ENCODE measurements at regions not wholly inside any gene's neighbourhood (a gene's known extent, or its start where the extent isn't known, plus 50 kb on each side); places are given as distances from the start of the nearest gene placed in this dataset.

DNA sequence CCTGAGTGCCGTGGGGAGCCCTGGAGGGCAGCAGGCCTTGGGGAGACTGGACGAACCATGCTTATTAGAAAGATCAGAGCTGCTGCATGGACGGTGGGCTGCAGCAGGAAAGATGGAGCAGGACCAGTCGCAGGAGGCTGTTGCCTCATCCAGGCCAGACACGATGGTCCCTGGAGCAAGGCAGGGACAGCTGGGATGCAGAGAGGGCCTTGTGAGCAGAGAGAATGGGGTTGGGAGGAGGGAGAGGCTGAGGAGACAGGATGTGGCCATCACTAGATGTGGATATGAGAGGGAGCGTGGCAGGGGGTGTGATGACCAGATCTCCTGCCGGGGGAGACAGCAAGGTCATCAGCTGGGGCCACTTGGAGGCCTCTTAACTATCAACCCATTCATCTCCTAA is 727.6 kb downstream of the PTPRU start:
- Histone ChIP-seq H4K20me1 (ENCODE audit: low read depth) (no peaks in the 10 kb centered on the region), H3K27me3 (no peaks in the 10 kb centered on the region), H3K4me1 (peaks cover 12% of the 10 kb centered on the region), H3K36me3 (no peaks in the 10 kb centered on the region), H3K9ac (no peak overlapping the region), H2AFZ (replicated peaks) (no peak overlapping the region), H3K4me2 (no peak overlapping the region), H3F3A (ENCODE audit: low read depth) (no peaks in the 10 kb centered on the region), H3K79me2 (ENCODE audit: low read depth) (no peaks in the 10 kb centered on the region), H3K27ac (no peak overlapping the region), H3K4me3 (no peak overlapping the region), H3K9me3 (ENCODE audit: low read depth) (no peaks in the 10 kb centered on the region)
- no peak for DNase-seq (ENCODE audit: low spot score)
- Mint-ChIP-seq H3K36me3 (no peaks in the 10 kb centered on the region), H3K9me3 (no peaks in the 10 kb centered on the region), H3K27me3 (ENCODE audit: insufficient read depth, low read depth) (peaks cover 11% of the 10 kb centered on the region), H3K4me3 (no peak overlapping the region), H3K4me1 (peaks cover 49% of the 10 kb centered on the region), H3K27ac (peak overlapping the region; percentile 82)
- TF ChIP-seq EZH2 (IDR thresholded peaks at IDR 0.05) (no peak), EZH2phosphoT487 (IDR thresholded peaks at IDR 0.05) (no peak)
- TF ChIP-seq, protein P1, sequence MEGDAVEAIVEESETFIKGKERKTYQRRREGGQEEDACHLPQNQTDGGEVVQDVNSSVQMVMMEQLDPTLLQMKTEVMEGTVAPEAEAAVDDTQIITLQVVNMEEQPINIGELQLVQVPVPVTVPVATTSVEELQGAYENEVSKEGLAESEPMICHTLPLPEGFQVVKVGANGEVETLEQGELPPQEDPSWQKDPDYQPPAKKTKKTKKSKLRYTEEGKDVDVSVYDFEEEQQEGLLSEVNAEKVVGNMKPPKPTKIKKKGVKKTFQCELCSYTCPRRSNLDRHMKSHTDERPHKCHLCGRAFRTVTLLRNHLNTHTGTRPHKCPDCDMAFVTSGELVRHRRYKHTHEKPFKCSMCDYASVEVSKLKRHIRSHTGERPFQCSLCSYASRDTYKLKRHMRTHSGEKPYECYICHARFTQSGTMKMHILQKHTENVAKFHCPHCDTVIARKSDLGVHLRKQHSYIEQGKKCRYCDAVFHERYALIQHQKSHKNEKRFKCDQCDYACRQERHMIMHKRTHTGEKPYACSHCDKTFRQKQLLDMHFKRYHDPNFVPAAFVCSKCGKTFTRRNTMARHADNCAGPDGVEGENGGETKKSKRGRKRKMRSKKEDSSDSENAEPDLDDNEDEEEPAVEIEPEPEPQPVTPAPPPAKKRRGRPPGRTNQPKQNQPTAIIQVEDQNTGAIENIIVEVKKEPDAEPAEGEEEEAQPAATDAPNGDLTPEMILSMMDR (IDR thresholded peaks at IDR 0.05), result no peak

DNA sequence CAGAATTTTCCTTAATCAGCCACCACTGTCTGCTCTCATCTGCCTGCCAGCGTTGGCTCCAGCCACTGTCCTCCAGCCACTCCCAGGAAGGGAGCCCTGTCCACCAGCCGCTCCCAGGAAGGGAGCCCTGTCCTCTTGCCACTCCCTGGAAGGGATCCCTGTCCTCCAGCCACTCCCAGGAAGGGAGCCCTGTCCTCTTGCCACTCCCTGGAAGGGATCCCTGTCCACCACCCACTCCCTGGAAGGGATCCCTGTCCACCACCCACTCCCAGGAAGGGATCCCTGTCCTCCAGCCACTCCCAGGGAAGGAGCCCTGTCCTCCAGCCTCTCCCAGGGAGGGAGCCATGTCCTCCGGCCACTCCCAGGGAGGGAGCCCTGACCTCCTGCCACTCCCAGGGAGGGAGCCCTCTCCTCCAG is 726.5 kb downstream of the PTPRU start:
- Histone ChIP-seq H3K79me2 (ENCODE audit: low read depth) (no peaks in the 10 kb centered on the region), H3K36me3 (no peaks in the 10 kb centered on the region), H3K4me2 (no peak overlapping the region), H2AFZ (replicated peaks) (no peak overlapping the region), H3K4me3 (no peak overlapping the region), H4K20me1 (ENCODE audit: low read depth) (no peaks in the 10 kb centered on the region), H3K27me3 (no peaks in the 10 kb centered on the region), H3K4me1 (peaks cover 12% of the 10 kb centered on the region), H3K9ac (no peak overlapping the region), H3K27ac (no peak overlapping the region), H3K9me3 (ENCODE audit: low read depth) (no peaks in the 10 kb centered on the region), H3F3A (ENCODE audit: low read depth) (no peaks in the 10 kb centered on the region)
- Mint-ChIP-seq H3K4me3 (no peak overlapping the region), H3K36me3 (no peaks in the 10 kb centered on the region), H3K27me3 (ENCODE audit: insufficient read depth, low read depth) (peaks cover 9% of the 10 kb centered on the region), H3K9me3 (no peaks in the 10 kb centered on the region), H3K27ac (no peak overlapping the region), H3K4me1 (peaks cover 50% of the 10 kb centered on the region)
- no peak for TF ChIP-seq EZH2phosphoT487 (IDR thresholded peaks at IDR 0.05)
- no peak for TF ChIP-seq EZH2 (IDR thresholded peaks at IDR 0.05)
- TF ChIP-seq, protein P1 (IDR thresholded peaks at IDR 0.05), result no peak
- DNase-seq (ENCODE audit: low spot score), result no peak

DNA sequence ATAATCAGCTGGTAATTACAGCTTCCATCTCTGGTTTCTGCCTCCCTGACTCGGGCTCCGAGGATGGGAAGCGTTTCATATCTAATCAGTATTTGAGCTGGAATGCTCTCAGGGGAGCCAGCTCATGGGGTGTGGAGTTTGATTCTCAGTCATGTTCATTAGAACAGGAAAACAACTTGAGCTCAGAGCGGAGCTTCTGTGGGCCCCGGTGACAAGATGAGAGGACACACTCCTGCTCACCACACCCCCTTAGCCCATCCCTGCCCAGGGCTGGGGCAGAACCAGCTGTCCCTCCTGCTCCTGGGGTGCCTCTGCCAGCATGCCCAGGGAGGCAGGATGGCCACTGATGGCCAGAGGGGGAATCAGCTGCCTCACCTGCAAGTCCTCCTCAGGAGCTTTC is 726.0 kb downstream of the PTPRU start:
- no peak overlapping the region for H3K4me3 Mint-ChIP-seq
- TF ChIP-seq EZH2phosphoT487 (IDR thresholded peaks at IDR 0.05), result no peak
- TF ChIP-seq EZH2 (IDR thresholded peaks at IDR 0.05), result no peak
- TF ChIP-seq, protein P1 (IDR thresholded peaks at IDR 0.05), result no peak
- Histone ChIP-seq H4K20me1 (ENCODE audit: low read depth) (no peaks in the 10 kb centered on the region), H3K36me3 (no peaks in the 10 kb centered on the region), H3K4me3 (no peak overlapping the region), H3K4me1 (peaks cover 12% of the 10 kb centered on the region), H3K27me3 (no peaks in the 10 kb centered on the region), H3K9me3 (ENCODE audit: low read depth) (no peaks in the 10 kb centered on the region), H3K27ac (no peak overlapping the region), H3K4me2 (no peak overlapping the region), H3K79me2 (ENCODE audit: low read depth) (no peaks in the 10 kb centered on the region), H3F3A (ENCODE audit: low read depth) (no peaks in the 10 kb centered on the region), H2AFZ (replicated peaks) (no peak overlapping the region), H3K9ac (no peak overlapping the region)
- H3K4me1 Mint-ChIP-seq, result peaks cover 48% of the 10 kb centered on the region
- no peaks in the 10 kb centered on the region for H3K36me3 Mint-ChIP-seq
- H3K9me3 Mint-ChIP-seq, result no peaks in the 10 kb centered on the region
- peak overlapping the region; percentile 3 for H3K27ac Mint-ChIP-seq
- DNase-seq (ENCODE audit: low spot score), result no peak
- H3K27me3 Mint-ChIP-seq (ENCODE audit: insufficient read depth, low read depth), result peaks cover 9% of the 10 kb centered on the region

All from neural progenitor cell (in vitro differentiated cells).